HG02973 (cell line): ENCODE measurements at regions not wholly inside any gene's neighbourhood (a gene's known extent, or its start where the extent isn't known, plus 50 kb on each side); places are given as distances from the start of the nearest gene placed in this dataset.
"Not testable (repeated sequence)": the region's sequence is repeated elsewhere in the genome, so short reads cannot be mapped to it uniquely, and the experiment has no call there.

Source experiments
- ATAC-seq: cut with Tn5 transposase; IDR thresholded peaks from one replicate; pipeline ENCODE4 v1.9.1; 2021; ENCODE audit warnings: moderate library complexity; ENCODE audit not compliant: unreplicated experiment

GRCh38 chr3:153785901-153786300 is 335.3 kb upstream of the ARHGEF26 start:
- ATAC-seq = no peak

- no peak for ATAC-seq
Measured at GRCh38 chr3:153789380-153789779, 331.8 kb upstream of the ARHGEF26 start.

DNA sequence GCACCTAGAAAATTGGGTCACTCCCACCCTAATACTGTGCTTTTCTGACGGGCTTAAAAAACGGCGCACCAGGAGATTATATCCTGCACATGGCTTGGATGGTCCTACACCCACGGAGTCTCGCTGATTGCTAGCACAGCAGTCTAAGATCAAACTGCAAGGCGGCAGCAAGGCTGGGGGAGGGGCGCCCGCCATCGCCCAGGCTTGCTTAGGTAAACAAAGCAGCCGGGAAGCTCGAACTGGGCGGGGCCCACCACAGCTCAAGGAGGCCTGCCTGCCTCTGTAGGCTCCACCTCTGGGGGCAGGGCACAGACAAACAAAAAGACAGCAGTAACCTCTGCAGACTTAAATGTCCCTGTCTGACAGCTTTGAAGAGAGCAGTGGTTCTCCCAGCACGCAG is 324.1 kb upstream of the ARHGEF26 start:
- not testable (repeated sequence) for ATAC-seq

GRCh38 chr3:153809097-153809496 is 312.1 kb upstream of the ARHGEF26 start:
- no peak for ATAC-seq

GRCh38 chr3:153818338-153818737 is 302.9 kb upstream of the ARHGEF26 start:
- no peak for ATAC-seq

- no peak for ATAC-seq
Measured at GRCh38 chr3:153820035-153820434, 301.2 kb upstream of the ARHGEF26 start.

- ATAC-seq = not testable (repeated sequence)
Measured at GRCh38 chr3:153828346-153828745, 292.8 kb upstream of the ARHGEF26 start.

- no peak for ATAC-seq
Measured at GRCh38 chr3:153829606-153830170, 291.5 kb upstream of the ARHGEF26 start.

DNA sequence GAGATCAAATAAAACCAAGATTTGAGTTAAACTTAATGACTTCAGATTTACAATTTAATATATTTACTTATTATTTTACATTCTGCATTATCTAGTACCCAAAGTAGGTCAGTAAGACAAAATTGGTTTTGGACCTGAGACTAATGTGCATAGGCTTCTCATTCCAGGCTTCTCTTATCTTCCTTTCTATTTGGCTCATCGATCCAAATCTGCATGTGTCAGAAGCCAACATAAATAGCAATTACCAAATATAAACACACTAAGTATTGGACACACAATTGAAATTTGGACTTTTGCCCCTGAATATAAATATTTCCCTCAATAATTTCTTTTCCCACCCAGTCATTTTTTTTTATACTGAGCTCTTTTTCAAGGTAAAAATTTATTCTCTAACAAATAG is 290.6 kb upstream of the ARHGEF26 start:
- ATAC-seq = no peak

DNA sequence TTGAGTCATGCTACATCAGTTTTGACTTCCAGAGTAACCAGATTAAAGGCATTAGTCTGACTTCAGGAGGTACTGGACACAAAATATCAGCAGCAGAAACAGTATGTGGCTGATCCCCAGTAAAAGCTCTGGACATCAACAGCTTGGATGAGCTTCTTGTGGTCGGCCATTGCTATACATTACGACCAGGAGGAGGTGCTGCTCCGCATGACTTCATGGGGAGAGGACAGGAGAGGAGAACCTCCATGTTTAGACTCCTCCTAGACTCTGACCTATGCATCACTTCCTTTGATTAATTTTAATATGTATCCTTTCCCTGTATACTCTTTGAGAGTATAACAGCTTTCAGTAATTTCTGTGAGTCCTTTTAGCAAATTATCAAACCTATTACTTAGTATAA is 285.6 kb upstream of the ARHGEF26 start:
- no peak for ATAC-seq

DNA sequence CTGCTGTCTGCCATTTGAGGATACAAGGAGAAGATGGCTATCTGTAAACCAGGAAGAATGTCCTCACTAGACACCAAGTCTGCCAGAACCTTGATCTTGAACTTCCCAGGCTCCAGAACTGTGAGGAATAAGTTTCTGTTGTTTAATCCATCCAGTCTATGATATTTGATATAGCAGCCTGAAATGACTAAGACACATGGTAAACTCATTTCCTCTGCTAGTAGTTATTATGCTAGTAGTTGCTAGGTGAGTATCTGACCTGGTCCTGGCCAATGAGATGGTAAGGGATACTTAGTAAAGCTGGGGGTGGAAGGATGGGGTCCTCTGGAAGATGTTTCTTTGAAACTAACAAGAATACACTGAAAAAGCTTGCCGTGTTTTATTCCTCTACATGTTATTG is 280.7 kb upstream of the ARHGEF26 start:
- no peak for ATAC-seq

DNA sequence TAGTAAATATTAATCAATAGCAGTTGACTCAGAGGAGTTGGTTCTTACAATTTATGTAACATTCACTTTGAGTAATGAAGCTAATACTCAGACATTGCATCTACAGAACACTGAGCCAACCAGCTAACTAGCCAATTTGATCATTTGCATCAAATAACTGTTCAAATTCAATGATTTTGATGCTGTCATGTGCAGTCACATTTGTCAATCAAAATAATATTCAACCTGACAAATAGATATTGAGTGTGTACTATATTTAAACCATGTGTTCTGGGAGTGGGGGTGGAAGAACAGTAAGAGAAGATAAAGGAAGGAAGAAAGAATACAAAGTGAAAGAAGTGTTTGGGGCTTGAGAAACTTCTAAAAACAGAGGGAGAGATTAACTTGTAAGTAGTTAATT is 277.2 kb upstream of the ARHGEF26 start:
- ATAC-seq = no peak

GRCh38 chr3:153845311-153845710 is 275.9 kb upstream of the ARHGEF26 start:
- no peak for ATAC-seq

- no peak for ATAC-seq
Measured at GRCh38 chr3:153848702-153849101, 272.5 kb upstream of the ARHGEF26 start.

GRCh38 chr3:153852355-153852754 is 268.8 kb upstream of the ARHGEF26 start:
- ATAC-seq = no peak

DNA sequence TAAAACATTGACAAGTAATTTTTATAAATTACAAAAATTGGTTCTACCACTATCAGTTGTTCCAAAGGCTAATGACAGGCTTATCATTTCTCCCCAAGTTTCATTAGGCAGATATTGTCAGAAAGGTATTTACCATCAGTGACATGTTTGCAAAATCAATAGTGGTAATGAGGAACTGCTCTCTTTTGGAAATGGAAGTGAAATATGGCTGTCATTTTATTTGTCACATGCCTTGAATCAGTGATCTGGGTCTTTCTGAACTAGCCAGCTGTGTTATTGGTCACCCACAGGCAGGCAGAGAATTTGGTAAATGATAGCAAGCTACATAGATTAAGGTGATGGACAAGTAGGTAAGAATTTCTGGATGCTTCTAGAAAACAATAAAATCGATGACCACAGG is 268.0 kb upstream of the ARHGEF26 start:
- no peak for ATAC-seq

DNA sequence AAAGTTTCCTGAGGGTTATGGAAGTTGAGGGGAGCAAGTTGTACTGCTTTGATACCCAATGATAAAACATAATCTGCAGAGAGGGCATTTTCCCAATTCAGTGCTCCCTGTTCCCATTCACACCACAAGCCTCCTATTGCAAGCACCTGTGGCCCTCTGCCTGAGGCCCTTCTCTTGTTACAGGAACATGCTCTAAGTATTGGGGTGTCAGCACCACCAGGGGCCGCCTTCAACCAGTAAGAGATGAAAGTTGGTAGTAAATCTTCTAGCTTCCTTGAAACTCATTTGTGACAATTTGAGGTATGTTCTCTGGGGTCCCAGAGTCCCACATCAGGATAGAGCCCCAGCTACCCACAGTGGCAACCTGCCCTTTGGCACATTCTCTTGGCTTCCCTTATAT is 265.4 kb upstream of the ARHGEF26 start:
- ATAC-seq = no peak

- ATAC-seq = no peak
Measured at GRCh38 chr3:153856932-153857331, 264.3 kb upstream of the ARHGEF26 start.

- ATAC-seq = no peak
Measured at GRCh38 chr3:153864793-153865192, 256.4 kb upstream of the ARHGEF26 start.

DNA sequence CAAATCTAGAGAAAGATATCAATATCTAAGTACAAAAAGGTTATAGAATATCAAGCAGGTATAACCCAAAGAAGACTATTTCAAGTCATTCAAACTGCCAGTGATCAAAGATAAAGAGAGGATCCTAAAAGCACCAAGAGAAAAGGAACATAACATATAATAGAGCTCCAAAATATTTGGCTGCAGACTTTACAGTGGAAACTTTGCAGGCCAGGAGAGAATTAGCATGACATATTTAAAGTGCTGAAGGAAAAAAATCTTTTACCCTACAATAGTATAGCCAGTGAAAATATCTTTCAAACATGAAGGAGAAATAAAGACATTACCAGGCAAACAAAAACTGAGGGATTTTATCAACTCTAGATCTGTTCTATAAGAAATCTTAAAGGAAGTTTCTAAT is 254.3 kb upstream of the ARHGEF26 start:
- ATAC-seq = no peak

DNA sequence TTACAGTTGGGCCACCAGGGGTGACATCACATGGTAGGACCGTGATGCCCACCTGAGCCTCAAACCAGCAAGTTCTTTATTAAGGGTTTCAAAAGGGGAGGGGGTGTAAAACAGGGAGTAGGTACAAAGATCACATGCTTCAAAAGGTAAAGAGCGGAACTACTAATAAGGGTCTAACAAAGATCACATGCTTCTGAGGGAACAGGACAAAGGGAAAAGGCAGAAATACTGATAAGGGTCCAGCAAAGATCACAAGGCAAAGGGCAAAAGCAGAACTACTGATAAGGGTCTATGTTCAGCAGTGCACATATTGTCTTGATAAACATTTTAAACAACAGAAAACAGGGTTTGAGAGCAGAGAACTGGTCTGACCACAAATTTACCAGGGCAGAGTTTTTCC is 246.8 kb upstream of the ARHGEF26 start:
- ATAC-seq = not testable (repeated sequence)

GRCh38 chr3:153880493-153880892 is 240.7 kb upstream of the ARHGEF26 start:
- no peak for ATAC-seq

DNA sequence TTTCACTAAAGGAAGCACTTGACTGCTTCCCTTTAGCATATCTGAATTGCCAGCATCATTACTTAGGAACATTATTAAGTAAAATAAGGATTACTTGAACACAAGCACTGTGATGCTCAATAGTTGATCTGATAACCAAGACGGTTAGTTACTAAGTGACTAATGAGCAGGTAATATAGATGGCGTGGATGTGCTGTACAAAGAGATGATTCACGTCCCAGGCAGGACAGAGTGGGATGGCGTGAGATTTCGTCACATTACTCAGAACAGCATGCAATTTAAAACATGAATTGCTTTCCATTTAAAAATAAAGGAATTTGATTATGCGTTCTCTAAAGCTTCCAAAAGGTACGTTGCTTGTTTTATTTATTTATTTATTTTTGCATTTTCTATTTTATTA is 240.0 kb upstream of the ARHGEF26 start:
- no peak for ATAC-seq

DNA sequence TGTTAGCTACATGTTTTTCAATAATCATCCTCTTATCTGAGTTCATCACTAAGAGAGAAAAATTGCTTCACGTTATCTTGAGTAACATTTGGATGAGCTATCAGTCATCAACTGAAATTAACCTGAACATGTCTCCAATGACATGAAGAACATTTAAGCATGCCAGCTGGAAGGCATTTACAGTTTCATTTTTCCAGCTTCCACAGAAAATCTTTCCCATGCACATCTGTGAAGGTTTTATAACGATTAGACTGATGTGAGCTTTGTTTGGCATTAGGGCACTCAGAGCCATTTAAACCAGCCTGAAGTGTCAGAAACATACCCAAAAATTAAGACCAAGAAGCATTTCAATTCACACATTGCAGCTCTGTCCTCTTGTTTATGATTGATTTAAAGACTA is 235.8 kb upstream of the ARHGEF26 start:
- no peak for ATAC-seq
